ENCODE measurements at regions not wholly inside any gene's neighbourhood (a gene's known extent, or its start where the extent isn't known, plus 50 kb on each side); places are given as distances from the start of the nearest gene placed in this dataset.
A peak's percentile ranks its signal among the peaks of the same experiment; 100 is the strongest.

DNA sequence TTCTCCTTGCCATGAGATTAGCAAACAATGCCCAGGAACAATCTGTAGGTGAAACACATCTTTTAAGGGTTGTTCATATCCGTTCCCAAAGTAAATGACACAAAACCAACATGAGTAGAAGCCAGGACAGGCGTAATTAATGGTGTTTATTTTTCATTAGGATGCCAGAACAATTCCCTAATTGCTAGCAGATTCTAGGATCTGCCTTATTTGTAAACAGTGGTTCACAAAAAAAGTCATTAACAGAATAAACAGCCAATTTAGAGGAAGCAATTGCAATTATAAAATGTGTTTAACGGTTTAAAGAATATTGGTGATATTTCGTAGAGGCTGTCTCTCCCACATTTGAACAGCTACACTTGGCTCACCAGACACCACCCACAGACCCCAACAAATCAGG, 250.6 kb upstream of the GPR26 start:
- DNase-seq = no peak

DNA sequence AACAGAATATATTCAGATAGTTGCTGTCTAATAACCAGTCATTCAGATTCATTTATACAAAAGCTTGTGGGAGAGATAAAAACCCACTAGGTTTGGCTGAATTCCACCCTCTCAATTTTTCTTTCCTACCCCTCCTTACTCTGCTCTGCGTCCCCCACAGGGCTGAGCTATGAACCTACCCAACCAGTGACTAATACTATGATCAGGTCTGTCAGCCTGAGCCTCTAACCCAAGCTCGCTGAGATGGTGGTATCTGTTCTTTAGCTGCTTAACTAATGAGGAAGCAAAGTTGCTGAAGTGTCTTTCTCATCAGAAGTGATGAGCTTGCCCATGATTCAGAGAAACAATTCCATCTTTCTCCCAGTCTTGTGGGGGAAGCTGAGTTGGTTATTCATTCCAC, 248.7 kb upstream of the GPR26 start:
- DNase-seq = no peak

- DNase-seq = no peak
These were observed 244.7 kb upstream of the GPR26 start for GRCh38 chr10:123421461-123421860.

DNA sequence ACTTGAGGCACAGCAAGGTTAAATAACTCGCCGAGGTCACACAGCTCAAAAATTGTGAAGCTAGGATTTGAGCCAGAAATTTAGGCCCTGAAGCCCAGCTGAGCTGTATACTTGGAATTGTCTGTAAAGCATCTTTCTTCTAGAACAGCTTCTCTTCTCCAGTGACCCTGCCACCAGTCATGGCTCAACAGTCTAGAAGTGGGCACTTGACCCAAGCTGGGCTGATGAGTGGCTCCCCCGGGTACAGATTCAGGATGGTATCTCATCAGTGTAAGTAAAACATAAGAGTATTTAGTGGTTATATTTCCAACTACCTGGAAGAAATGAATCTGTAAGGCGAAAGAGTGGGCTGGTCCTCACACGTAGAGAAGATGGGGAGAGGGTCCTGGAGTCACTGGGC, 243.9 kb upstream of the GPR26 start:
- DNase-seq = no peak

- no peak for DNase-seq
These were observed 241.6 kb upstream of the GPR26 start for GRCh38 chr10:123424537-123424936.

DNA sequence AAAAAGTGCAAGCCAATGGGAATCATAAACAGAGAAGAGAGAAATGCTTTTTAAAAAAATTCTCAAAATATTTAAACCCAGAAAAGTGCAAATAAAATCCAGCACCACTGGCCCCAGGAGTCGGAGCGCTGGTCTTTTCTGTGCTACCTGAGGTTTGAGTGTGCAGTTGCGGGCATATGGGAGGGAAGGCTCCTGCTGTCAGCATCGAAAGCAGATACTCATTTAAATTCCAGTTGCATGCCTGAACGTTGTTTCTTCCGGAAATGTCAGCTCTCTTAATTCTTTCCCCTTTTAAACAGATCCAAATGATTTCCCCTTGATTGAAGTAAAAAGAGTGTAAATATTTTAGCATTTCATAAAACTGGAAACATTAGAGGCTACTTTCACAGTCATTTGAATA, 240.5 kb upstream of the GPR26 start:
- DNase-seq = no peak

DNA sequence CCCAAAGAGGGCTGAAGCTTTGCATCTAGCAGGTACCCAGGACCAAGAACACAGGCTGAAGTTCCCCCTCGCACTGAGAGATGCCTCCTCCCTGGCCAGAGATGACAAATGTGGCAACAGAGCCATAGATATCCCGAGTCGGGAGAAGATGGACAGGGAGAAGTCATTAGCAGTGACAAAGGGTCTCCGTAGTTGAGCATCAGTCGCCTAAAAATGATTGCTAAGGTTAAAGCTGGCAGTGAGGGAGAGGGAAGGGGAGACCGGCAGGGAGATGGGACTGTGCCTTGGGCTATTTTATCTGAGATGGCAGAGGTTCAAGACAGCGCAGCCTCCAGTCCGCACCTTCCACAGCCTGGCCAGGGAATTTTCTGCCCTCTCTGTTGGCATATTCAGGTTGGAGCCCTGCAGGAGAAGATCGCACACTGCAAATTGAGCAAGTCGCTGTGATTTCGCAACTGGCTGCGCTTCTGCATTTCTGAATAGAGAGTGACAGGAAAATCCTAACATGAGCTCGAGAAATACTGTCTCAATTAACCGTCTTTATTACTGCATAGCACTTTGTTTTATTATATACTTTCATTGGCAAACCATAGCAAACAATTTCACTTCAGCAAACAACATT, 238.9 kb upstream of the GPR26 start:
- peak; percentile 38 for DNase-seq

DNA sequence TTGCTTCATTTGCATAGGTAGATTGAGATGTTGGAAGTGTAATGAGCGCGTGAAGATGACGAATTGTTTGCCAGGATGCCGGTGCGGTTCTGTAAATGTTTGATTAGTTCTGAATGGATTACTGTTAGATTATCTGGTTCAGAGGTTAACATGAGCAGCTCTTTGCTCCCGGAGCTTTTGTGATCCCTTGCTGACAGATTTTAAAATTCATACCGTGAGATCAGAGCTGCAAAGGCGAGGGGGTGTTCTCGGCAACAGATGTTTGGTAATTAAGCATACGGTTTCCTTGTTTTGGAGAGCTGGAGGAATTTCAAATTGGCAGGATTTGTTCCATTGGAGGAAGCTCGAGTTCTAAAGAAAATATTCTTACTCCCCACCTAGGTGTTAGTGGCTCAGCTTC, 237.8 kb upstream of the GPR26 start:
- DNase-seq = no peak

DNA sequence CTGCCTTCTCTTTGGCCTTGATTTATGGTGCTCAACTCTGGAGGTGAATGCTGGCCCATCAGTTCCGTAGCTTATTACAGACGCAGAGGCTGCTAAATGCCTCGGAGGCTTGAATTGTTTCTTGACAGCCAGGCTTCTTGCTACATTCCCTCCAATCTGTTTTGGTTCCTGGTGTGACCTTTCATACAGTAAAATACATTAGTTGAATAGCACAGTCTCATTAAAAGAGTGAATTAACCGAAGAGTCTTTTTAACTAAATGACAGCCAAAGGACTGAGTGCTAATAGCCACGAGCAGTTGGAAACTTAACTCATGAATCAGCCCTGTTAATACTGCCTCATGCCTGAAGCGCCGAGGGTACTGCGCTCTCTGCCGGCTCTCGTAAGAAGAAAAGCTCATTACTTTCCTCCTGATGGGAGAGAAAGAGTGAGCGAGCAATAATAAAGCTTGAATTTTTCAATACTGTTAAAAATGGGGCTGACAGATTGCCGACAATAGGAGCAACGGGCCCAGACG, 236.4 kb upstream of the GPR26 start:
- DNase-seq = no peak

GRCh38 chr10:123433539-123433938, 232.6 kb upstream of the GPR26 start:
- DNase-seq = no peak

- DNase-seq = no peak
These were observed 231.6 kb upstream of the GPR26 start for GRCh38 chr10:123434435-123435039.

- DNase-seq = no peak
These were observed 223.3 kb upstream of the GPR26 start for GRCh38 chr10:123442901-123443300.

DNA sequence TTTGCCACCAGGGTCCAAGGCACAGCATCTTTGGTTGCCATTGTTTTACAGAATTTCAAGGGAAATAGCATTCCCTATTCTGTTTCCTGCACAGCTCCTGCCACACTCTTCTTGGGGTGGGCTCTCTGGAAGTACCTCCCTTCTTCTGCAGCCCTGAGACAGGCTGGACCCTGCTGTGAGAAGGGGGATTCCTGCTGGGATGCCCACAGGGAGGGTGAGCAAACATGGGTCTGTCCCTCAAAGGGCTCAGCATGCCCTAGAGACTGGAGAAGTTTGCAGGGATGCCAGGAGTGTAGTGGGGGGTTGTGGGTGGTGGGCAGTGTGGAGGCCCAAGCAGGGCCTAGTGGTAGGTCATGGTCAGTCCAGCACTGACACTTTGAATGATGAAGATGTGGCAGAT, 222.2 kb upstream of the GPR26 start:
- DNase-seq = no peak

- no peak for DNase-seq
These were observed 220.8 kb upstream of the GPR26 start for GRCh38 chr10:123445261-123445775.

- DNase-seq = no peak
These were observed 219.6 kb upstream of the GPR26 start for GRCh38 chr10:123446449-123447156.

DNA sequence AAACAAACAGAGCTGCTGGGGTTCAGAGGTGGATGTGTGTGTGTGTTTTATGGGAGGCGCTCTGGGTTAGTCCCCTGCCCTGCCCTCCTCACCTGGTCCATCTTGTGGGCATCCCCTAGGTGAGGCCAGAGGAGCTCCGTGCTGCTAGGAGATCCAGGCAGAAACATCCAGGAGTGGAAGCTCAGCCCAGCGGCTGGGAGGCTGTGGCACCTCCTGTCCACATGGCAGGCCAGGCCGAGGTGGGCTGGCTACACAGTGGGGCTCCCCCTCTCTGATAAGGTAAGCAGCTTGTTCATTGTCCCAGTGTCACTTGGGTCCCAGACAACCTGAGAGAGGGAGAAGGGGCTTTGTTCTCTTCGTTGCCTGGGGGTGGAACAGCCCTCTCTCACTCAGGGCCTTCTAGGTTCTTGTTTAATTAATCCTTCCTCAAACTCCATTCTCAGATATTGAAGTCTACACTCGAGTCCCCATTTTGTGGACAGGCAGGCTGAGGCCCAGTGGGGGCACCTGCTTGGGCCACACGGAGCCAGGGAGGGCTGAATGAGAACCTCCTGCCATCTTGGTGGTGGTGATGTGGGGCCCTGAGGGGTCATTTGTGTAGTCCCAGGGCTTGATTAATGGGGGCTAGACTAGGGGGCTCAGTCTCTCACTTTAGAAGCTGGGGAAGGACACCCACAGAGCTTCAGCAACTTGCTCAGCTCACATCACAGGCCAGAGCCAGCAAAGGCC, 216.8 kb upstream of the GPR26 start:
- DNase-seq = no peak

GRCh38 chr10:123450956-123451605, 215.1 kb upstream of the GPR26 start:
- DNase-seq = no peak

- DNase-seq = no peak
These were observed 214.4 kb upstream of the GPR26 start for GRCh38 chr10:123451618-123452245.

GRCh38 chr10:123454987-123455386, 211.2 kb upstream of the GPR26 start:
- DNase-seq = no peak

DNA sequence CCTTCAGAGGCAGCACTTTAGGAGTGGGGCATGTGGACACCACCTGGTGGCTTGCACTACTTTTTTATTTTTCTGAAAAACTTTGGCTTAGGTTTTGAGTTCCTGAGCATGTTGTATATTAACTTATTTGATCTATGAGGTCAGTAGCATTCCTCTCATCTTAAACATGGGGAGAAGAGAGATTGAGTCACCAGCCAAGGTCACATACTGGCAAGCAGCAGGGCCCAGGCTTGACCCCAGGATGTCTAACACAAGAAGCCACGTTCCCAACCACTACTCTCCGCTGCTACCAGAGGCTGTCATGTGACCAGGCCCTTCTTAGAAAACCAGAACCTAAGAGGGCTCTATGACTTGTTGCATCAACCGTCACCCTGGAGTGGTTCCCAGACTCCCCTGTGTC, 210.3 kb upstream of the GPR26 start:
- no peak for DNase-seq

DNA sequence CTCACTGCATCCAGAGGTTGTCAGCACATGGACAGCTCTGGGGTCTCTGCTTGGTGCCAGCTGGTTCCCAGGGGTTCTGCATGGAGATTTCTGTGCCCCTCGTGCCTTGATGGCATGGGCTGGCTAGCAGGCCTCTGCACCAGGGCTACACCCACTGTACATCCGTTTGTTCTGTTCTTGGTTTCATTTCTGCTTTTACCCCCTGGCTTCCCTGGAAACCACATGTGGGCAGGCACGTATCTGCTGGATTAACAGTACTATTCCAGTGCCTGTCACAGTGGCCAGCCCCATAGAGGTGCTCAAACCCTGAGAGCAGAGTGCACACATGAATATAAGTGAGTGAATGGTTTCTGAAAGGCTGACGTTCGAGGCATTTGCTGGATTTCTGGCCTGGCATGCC, 207.2 kb upstream of the GPR26 start:
- DNase-seq = no peak

DNA sequence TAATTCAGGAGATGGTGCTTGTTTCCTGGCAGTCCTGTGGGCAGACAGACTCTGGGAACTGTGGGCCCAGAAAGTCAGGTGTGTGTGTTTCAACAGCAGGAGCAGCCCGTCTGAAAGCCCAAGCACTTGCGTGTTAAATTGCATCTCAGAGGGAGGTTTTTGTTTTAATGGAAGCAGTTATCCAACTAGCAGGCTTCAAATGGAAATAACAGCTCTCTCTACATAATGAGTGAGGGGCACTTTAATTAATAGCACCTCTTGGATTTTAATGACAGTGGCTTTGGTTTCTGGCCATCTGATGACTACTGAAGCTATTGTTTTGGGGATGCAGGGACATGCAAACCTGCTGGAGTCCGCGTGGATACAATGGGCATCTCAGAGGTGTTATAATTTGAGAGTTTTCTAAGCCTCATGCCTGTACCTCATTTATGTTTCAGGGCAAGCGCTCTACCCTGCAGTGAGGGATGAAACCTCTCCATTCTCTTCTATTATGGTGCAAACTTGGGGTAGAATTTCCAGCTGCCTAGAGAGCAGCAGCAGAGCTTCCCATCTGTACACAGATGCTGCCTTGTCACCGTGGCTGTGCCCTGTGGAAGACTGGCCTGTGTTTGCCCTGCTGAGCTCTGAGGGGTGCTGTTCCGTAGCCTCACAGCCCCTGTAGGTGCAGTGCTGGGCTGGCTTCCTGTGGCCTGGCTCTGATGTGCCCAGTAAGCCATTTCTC, 206.6 kb upstream of the GPR26 start:
- DNase-seq = no peak

All from hematopoietic multipotent progenitor cell treated with erythropoietin and hydrocortisone succinate and interleukin-3 and kit ligand, for 6 days (in vitro differentiated cells).